ENCODE measurements at regions not wholly inside any gene's neighbourhood (a gene's known extent, or its start where the extent isn't known, plus 50 kb on each side); places are given as distances from the start of the nearest gene placed in this dataset.
A peak's percentile ranks its signal among the peaks of the same experiment; 100 is the strongest.

- TF ChIP-seq TCF12 (IDR thresholded peaks at IDR 0.05) = no peak
- TF ChIP-seq TCF12 (CRISPR knock-in tag; IDR thresholded peaks at IDR 0.05) = no peak
- no peak for TF ChIP-seq ZSCAN25 (CRISPR knock-in tag; IDR thresholded peaks at IDR 0.05)
- no peak for TF ChIP-seq POLR2AphosphoS5 (IDR thresholded peaks at IDR 0.05; ENCODE audit: low read depth, low read length)
- TF ChIP-seq ZHX2 (IDR thresholded peaks at IDR 0.05; ENCODE audit: low read depth) = no peak
- no peak for TF ChIP-seq ZHX2 (CRISPR knock-in tag; IDR thresholded peaks at IDR 0.05; ENCODE audit: borderline replicate concordance)
- no peak for TF ChIP-seq ZNF670 (CRISPR knock-in tag; IDR thresholded peaks at IDR 0.05; ENCODE audit: borderline replicate concordance)
- TF ChIP-seq CBX1 (IDR thresholded peaks at IDR 0.05; ENCODE audit: low read depth) = no peak
- 0 out of 2 replicates have a peak, but pooled peaks have one; percentile 7 for TF ChIP-seq DMTF1 (CRISPR knock-in tag; IDR thresholded peaks at IDR 0.05)
- TF ChIP-seq ZNF704 (CRISPR knock-in tag; IDR thresholded peaks at IDR 0.05; ENCODE audit: borderline replicate concordance) = no peak
- no peak for TF ChIP-seq MXD1 (CRISPR knock-in tag; IDR thresholded peaks at IDR 0.05)
- TF ChIP-seq ZNF609 (CRISPR knock-in tag; IDR thresholded peaks at IDR 0.05; ENCODE audit: borderline replicate concordance) = peak; percentile 44; the same call in 1 of the 2 replicates
Measured at GRCh38 chr6:167499161-167499660, 174.3 kb downstream of the TTLL2 start (continued).
